ENCODE measurements at regions not wholly inside any gene's neighbourhood (a gene's known extent, or its start where the extent isn't known, plus 50 kb on each side); places are given as distances from the start of the nearest gene placed in this dataset.

DNA sequence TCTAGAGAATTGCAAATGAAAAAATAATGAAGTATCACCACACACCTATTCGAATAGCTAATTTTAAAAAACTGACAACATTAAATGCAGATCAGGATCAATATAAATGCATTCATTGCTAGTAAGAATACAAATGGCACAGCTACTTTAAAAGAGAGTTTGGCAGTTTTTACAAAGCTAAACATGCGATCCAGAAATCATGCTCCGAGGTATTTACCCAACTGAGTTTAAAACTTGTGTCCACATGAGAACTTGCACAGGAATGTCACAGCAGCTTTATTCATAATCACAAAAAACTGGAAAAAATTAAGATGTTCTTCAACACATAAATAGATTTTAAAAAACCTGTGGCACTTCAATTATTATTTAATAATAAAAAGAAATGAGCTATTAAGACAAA lies 345.5 kb upstream of the TRPC7 start:
- Histone ChIP-seq H3K9me3 (ENCODE audit: control insufficient read depth, low read length) (no peaks in the 10 kb centered on the region), H3K36me3 (ENCODE audit: control insufficient read depth, insufficient read depth, low read length) (no peaks in the 10 kb centered on the region), H3K27me3 (ENCODE audit: control insufficient read depth, insufficient read depth, low read length, poor library complexity, severe bottlenecking) (no peaks in the 10 kb centered on the region), H3K4me3 (ENCODE audit: insufficient read depth, low read depth, low read length) (no peak overlapping the region), H3K4me1 (ENCODE audit: control insufficient read depth, insufficient read depth, low read length) (no peaks in the 10 kb centered on the region), H3K27ac (ENCODE audit: insufficient read depth, low read depth, low read length, poor library complexity, severe bottlenecking) (no peak overlapping the region)
- 90 to 94% methylated on average over 3 of the region's 3 CpGs for WGBS, 2 experiments

DNA sequence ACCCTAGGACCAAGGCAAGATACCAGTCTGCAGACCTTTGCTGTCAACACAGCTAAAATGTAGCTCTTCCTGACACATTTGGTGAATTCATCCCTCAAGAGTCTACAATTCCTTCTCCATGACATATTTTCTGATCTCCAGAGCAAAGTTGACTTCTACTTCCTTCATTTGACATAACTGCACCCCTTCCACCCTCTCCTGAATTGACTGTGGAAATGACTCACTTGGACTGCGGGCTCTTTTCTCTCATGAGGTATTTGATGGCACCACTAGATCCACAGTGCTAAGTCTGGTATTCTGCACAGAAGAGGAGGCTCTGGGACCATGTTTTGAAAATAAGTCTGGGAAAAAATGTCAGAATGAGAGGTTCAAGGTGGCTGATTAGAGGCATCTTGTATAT lies 338.4 kb upstream of the TRPC7 start:
- Histone ChIP-seq H3K9me3 (ENCODE audit: control insufficient read depth, low read length) (no peaks in the 10 kb centered on the region), H3K36me3 (ENCODE audit: control insufficient read depth, insufficient read depth, low read length) (no peaks in the 10 kb centered on the region), H3K27me3 (ENCODE audit: control insufficient read depth, insufficient read depth, low read length, poor library complexity, severe bottlenecking) (no peaks in the 10 kb centered on the region), H3K4me3 (ENCODE audit: insufficient read depth, low read depth, low read length) (no peak overlapping the region), H3K4me1 (ENCODE audit: control insufficient read depth, insufficient read depth, low read length) (no peaks in the 10 kb centered on the region), H3K27ac (ENCODE audit: insufficient read depth, low read depth, low read length, poor library complexity, severe bottlenecking) (no peak overlapping the region)
- WGBS, 2 experiments: 88 to 97% methylated on average over 1 of the region's 1 CpG

DNA sequence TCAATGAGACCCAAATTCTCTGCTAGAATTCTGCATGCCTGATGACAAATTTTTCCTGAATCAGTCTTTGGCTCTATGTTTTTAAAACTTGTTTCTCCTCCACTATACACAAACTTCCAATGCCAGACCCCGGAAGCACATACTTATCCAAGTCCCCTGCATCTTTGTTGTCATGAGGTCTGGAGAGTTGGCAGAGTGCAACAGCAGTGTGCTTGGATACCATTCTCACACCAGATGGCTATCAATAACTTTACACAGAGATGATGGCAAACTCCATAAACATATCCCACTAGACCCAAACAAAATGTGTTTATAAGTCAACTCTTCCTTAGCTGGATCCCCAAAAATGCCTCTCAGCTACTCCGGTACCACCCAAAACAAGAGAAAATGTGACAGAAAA lies 337.7 kb upstream of the TRPC7 start:
- H3K9me3 ChIP-seq (ENCODE audit: control insufficient read depth, low read length): no peaks in the 10 kb centered on the region
- WGBS, 2 experiments: 96% methylated on average over 2 of the region's 2 CpGs
- H3K4me3 ChIP-seq (ENCODE audit: insufficient read depth, low read depth, low read length): no peak overlapping the region
- no peak overlapping the region for H3K27ac ChIP-seq (ENCODE audit: insufficient read depth, low read depth, low read length, poor library complexity, severe bottlenecking)
- H3K4me1 ChIP-seq (ENCODE audit: control insufficient read depth, insufficient read depth, low read length): no peaks in the 10 kb centered on the region
- no peaks in the 10 kb centered on the region for H3K27me3 ChIP-seq (ENCODE audit: control insufficient read depth, insufficient read depth, low read length, poor library complexity, severe bottlenecking)
- H3K36me3 ChIP-seq (ENCODE audit: control insufficient read depth, insufficient read depth, low read length): no peaks in the 10 kb centered on the region

DNA sequence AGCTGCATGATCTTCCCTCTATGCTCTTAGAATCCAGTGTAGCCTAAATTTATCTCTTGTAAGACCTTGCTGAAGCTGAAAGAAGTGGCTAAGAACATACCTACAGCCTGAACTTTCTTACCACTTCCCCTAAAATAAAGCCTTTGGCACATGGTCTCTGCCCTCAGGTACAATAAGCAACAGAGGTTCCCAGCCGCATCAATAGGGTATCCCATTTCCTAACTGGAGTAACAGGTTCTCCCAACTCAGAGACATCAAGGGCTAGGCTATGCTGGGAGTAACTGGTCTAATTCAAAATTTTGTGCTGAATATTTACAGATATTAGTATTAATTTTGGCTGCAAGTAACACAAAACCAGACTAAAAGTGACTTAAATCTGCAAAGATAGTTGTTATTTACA lies 335.8 kb upstream of the TRPC7 start:
- Histone ChIP-seq H3K9me3 (ENCODE audit: control insufficient read depth, low read length) (no peaks in the 10 kb centered on the region), H3K4me1 (ENCODE audit: control insufficient read depth, insufficient read depth, low read length) (no peaks in the 10 kb centered on the region), H3K27me3 (ENCODE audit: control insufficient read depth, insufficient read depth, low read length, poor library complexity, severe bottlenecking) (no peaks in the 10 kb centered on the region), H3K4me3 (ENCODE audit: insufficient read depth, low read depth, low read length) (no peak overlapping the region), H3K36me3 (ENCODE audit: control insufficient read depth, insufficient read depth, low read length) (no peaks in the 10 kb centered on the region), H3K27ac (ENCODE audit: insufficient read depth, low read depth, low read length, poor library complexity, severe bottlenecking) (no peak overlapping the region)
- 91 to 100% methylated on average over 1 of the region's 1 CpG for WGBS, 2 experiments

DNA sequence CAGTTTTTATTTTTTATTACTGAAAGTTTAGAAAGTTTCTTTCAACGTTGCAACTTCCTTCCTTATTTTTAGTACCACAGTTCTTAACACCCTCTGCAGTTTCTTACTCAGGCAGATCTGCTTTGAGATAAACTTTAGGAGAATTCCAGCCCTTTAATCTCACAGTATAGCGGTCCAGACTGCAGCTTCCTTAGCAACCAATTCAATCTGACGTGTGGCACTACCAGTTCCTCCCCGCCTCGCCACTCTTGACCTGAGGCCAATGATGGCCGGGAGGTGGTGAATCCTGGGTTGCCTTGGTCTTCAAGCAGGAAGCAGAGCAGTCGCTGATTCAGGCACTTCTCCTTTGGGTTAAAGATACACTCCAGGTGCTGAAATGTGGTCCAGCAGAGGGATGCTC lies 334.3 kb upstream of the TRPC7 start:
- Histone ChIP-seq H3K4me1 (ENCODE audit: control insufficient read depth, insufficient read depth, low read length) (no peaks in the 10 kb centered on the region), H3K4me3 (ENCODE audit: insufficient read depth, low read depth, low read length) (no peak overlapping the region), H3K9me3 (ENCODE audit: control insufficient read depth, low read length) (no peaks in the 10 kb centered on the region), H3K27ac (ENCODE audit: insufficient read depth, low read depth, low read length, poor library complexity, severe bottlenecking) (no peak overlapping the region), H3K27me3 (ENCODE audit: control insufficient read depth, insufficient read depth, low read length, poor library complexity, severe bottlenecking) (no peaks in the 10 kb centered on the region), H3K36me3 (ENCODE audit: control insufficient read depth, insufficient read depth, low read length) (no peaks in the 10 kb centered on the region)
- WGBS, 2 experiments: 91% methylated on average over 7 of the region's 7 CpGs

DNA sequence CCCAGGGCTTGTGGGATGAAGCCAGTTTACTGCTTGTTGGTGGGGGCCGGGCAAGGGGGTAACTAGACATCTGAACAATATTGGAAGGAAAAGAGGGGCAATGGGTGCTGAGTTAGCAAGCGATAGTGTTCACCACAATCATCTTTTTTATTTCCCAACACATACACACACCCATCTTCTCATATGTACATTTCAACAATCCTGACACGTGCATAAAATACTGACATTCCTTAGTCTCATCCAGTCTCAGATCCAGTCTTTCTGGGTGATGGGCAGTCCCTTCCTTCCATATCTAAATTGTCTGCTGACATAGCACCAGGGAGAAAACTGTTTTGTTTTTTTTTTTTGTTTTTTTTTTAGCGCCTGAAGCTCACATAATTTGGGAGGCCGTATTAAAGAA lies 333.6 kb upstream of the TRPC7 start:
- Histone ChIP-seq H3K27ac (ENCODE audit: insufficient read depth, low read depth, low read length, poor library complexity, severe bottlenecking) (no peak overlapping the region), H3K4me1 (ENCODE audit: control insufficient read depth, insufficient read depth, low read length) (no peaks in the 10 kb centered on the region), H3K9me3 (ENCODE audit: control insufficient read depth, low read length) (no peaks in the 10 kb centered on the region), H3K4me3 (ENCODE audit: insufficient read depth, low read depth, low read length) (no peak overlapping the region), H3K36me3 (ENCODE audit: control insufficient read depth, insufficient read depth, low read length) (no peaks in the 10 kb centered on the region), H3K27me3 (ENCODE audit: control insufficient read depth, insufficient read depth, low read length, poor library complexity, severe bottlenecking) (no peaks in the 10 kb centered on the region)
- 85 to 100% methylated on average over 3 of the region's 5 CpGs for WGBS, 2 experiments

DNA sequence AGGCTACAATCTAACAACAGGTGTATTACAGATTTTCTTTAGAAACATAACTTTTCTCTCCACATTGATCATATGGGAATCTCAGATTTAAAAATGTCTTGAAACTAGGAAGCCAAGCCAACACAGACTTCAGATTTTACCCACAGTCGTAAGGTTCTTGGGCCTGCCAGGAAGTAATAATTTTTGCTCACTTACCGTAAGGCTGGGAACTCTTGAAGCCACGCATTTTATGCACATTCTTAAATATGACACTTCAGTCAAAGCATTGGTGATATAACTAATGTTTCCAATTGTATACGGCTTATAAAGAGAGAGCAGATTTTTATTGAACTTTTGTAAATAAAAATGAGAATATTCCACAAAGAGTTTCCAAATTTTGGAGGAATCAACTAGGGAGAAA lies 328.9 kb upstream of the TRPC7 start:
- Histone ChIP-seq H3K27me3 (ENCODE audit: control insufficient read depth, insufficient read depth, low read length, poor library complexity, severe bottlenecking) (no peaks in the 10 kb centered on the region), H3K4me1 (ENCODE audit: control insufficient read depth, insufficient read depth, low read length) (no peaks in the 10 kb centered on the region), H3K9me3 (ENCODE audit: control insufficient read depth, low read length) (no peaks in the 10 kb centered on the region), H3K27ac (ENCODE audit: insufficient read depth, low read depth, low read length, poor library complexity, severe bottlenecking) (no peak overlapping the region), H3K36me3 (ENCODE audit: control insufficient read depth, insufficient read depth, low read length) (no peaks in the 10 kb centered on the region), H3K4me3 (ENCODE audit: insufficient read depth, low read depth, low read length) (no peak overlapping the region)
- WGBS, 2 experiments: 96 to 97% methylated on average over 2 to 4 of the region's 4 CpGs

DNA sequence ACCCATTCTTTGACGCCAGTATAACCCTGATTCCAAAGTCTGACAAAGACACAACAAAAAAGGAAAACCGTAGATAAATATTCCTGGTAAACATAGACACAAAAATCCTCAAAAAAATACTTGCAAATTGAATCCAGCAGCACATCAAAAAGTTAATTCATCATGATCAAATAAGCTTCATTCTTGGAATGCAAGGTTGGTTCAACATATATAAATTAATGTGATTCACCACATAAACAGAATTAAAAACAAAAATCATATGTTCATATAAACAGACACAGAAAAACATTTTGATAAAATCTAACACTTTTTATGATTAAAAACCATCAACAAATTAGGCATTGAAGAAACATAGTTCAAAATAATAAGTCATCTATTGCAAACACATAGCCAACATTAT lies 324.2 kb upstream of the TRPC7 start:
- H3K4me1 ChIP-seq (ENCODE audit: control insufficient read depth, insufficient read depth, low read length): no peaks in the 10 kb centered on the region
- H3K9me3 ChIP-seq (ENCODE audit: control insufficient read depth, low read length): no peaks in the 10 kb centered on the region
- no peaks in the 10 kb centered on the region for H3K27me3 ChIP-seq (ENCODE audit: control insufficient read depth, insufficient read depth, low read length, poor library complexity, severe bottlenecking)
- H3K36me3 ChIP-seq (ENCODE audit: control insufficient read depth, insufficient read depth, low read length): no peaks in the 10 kb centered on the region
- no peak overlapping the region for H3K27ac ChIP-seq (ENCODE audit: insufficient read depth, low read depth, low read length, poor library complexity, severe bottlenecking)
- 69 to 70% methylated on average over 2 of the region's 2 CpGs for WGBS, 2 experiments
- H3K4me3 ChIP-seq (ENCODE audit: insufficient read depth, low read depth, low read length): no peak overlapping the region

DNA sequence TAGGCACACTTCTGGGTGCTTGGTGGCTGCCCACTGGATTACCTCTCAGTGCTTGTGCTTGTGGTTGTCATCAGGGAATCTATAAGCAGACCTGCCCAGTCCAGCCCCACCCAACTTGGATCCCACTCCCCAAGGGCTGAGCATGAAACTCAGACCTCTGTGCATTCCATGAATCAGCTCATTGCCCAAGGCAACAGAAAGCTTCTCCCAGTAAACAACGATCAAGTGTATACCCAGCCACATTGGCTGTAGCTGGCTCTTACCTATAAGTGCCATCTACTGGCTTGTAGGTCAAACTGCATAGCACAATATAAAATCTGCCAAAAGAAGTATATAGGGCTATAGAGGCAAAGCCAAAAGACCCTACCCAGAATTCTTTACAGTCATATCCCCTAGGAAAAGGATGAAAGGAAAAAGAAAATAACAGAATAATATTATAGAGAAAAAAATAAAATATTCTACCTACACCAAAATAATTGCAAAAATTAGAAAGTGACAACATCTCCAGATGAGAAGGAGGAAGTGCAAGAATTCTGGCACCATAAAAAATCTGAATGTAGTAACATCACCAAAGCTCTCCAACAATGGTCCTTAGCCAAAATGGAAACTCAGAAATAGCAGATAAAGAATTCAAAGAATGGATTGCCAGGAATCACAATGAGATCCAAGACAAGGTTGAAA lies 321.0 kb upstream of the TRPC7 start:
- Histone ChIP-seq H3K4me1 (ENCODE audit: control insufficient read depth, insufficient read depth, low read length) (no peaks in the 10 kb centered on the region), H3K4me3 (ENCODE audit: insufficient read depth, low read depth, low read length) (no peak overlapping the region), H3K27me3 (ENCODE audit: control insufficient read depth, insufficient read depth, low read length, poor library complexity, severe bottlenecking) (no peaks in the 10 kb centered on the region), H3K27ac (ENCODE audit: insufficient read depth, low read depth, low read length, poor library complexity, severe bottlenecking) (no peak overlapping the region), H3K36me3 (ENCODE audit: control insufficient read depth, insufficient read depth, low read length) (no peaks in the 10 kb centered on the region), H3K9me3 (ENCODE audit: control insufficient read depth, low read length) (no peaks in the 10 kb centered on the region)
- 50 to 68% methylated on average over 1 of the region's 1 CpG for WGBS, 2 experiments

DNA sequence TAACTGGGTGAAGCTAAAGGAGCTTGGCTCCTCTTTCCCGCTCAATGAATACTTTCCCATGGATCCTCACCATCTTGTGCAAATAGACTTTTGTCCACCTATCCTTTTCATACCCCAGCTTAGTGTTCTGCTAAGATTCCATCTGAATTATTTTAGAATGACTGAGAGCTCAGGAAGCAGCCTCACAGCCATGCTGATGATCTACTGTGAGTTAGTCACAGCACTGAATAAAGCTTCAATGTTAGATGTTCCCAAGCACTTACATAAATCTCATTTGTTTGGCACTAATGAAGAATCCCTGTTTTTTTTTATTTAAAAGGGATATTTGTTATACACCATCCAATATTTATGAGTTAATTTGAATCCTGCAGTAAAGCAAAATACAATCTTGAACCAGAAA lies 317.6 kb upstream of the TRPC7 start:
- Histone ChIP-seq H3K4me1 (ENCODE audit: control insufficient read depth, insufficient read depth, low read length) (no peaks in the 10 kb centered on the region), H3K27ac (ENCODE audit: insufficient read depth, low read depth, low read length, poor library complexity, severe bottlenecking) (no peak overlapping the region), H3K36me3 (ENCODE audit: control insufficient read depth, insufficient read depth, low read length) (no peaks in the 10 kb centered on the region), H3K9me3 (ENCODE audit: control insufficient read depth, low read length) (no peaks in the 10 kb centered on the region), H3K4me3 (ENCODE audit: insufficient read depth, low read depth, low read length) (no peak overlapping the region), H3K27me3 (ENCODE audit: control insufficient read depth, insufficient read depth, low read length, poor library complexity, severe bottlenecking) (no peaks in the 10 kb centered on the region)
- 80 to 100% methylated on average over 1 of the region's 1 CpG for WGBS, 2 experiments

DNA sequence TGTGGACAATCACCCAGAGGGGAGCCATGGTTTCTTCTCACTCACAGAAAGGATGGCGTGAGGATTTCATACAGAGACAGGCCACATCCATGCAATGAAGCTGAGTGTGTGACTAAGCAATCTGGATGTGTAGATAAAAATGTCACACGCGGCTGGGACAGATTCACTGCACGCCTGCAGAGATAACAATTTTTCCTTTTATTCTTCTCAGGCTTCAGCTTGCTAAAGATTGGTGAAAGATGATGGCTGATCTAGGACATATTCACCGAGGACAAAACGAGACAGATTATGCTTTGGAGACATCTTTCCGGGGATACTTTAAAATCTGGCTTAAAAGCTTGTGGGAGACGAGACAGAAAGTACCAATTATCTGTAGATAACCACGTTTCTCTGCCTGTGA lies 313.9 kb upstream of the TRPC7 start:
- H3K27ac ChIP-seq (ENCODE audit: insufficient read depth, low read depth, low read length, poor library complexity, severe bottlenecking): no peak overlapping the region
- no peaks in the 10 kb centered on the region for H3K4me1 ChIP-seq (ENCODE audit: control insufficient read depth, insufficient read depth, low read length)
- no peaks in the 10 kb centered on the region for H3K9me3 ChIP-seq (ENCODE audit: control insufficient read depth, low read length)
- no peaks in the 10 kb centered on the region for H3K36me3 ChIP-seq (ENCODE audit: control insufficient read depth, insufficient read depth, low read length)
- no peaks in the 10 kb centered on the region for H3K27me3 ChIP-seq (ENCODE audit: control insufficient read depth, insufficient read depth, low read length, poor library complexity, severe bottlenecking)
- WGBS, 2 experiments: 93 to 95% methylated on average over 9 of the region's 9 CpGs
- no peak overlapping the region for H3K4me3 ChIP-seq (ENCODE audit: insufficient read depth, low read depth, low read length)

All from ectodermal cell (in vitro differentiated cells).